NOMO-1 treated with dmso at 0.1 percent for 144 hours (cell line): ENCODE measurements at regions not wholly inside any gene's neighbourhood (a gene's known extent, or its start where the extent isn't known, plus 50 kb on each side); places are given as distances from the start of the nearest gene placed in this dataset.

Experiments used
- DNase-seq: peaks from one replicate; lab custom pipeline; 2025; ENCODE audit not compliant: unreplicated experiment; lab: John Stamatoyannopoulos, UW

- DNase-seq, result no peak
Measured at GRCh38 chr19:29421196-29421545, 104.6 kb upstream of the VSTM2B start.

- no peak for DNase-seq
Measured at GRCh38 chr19:29422047-29422446, 103.7 kb upstream of the VSTM2B start.

GRCh38 chr19:29422486-29423085, 103.2 kb upstream of the VSTM2B start:
- DNase-seq, result no peak

GRCh38 chr19:29428071-29428470, 97.7 kb upstream of the VSTM2B start:
- no peak for DNase-seq

- DNase-seq, result no peak
Measured at GRCh38 chr19:29429021-29429420, 96.8 kb upstream of the VSTM2B start.

- DNase-seq, result no peak
Measured at GRCh38 chr19:29429581-29429980, 96.2 kb upstream of the VSTM2B start.

GRCh38 chr19:29431332-29431731, 94.5 kb upstream of the VSTM2B start:
- no peak for DNase-seq

- no peak for DNase-seq
Measured at GRCh38 chr19:29432677-29433076, 93.1 kb upstream of the VSTM2B start.

- DNase-seq, result no peak
Measured at GRCh38 chr19:29436591-29437103, 89.1 kb upstream of the VSTM2B start.

GRCh38 chr19:29439021-29439420, 86.8 kb upstream of the VSTM2B start:
- no peak for DNase-seq

- DNase-seq, result no peak
Measured at GRCh38 chr19:29439688-29440550, 85.9 kb upstream of the VSTM2B start.

GRCh38 chr19:29442094-29442493, 83.7 kb upstream of the VSTM2B start:
- no peak for DNase-seq

GRCh38 chr19:29442910-29443309, 82.9 kb upstream of the VSTM2B start:
- no peak for DNase-seq

- no peak for DNase-seq
Measured at GRCh38 chr19:29445246-29445645, 80.5 kb upstream of the VSTM2B start.

GRCh38 chr19:29446361-29446760, 79.4 kb upstream of the VSTM2B start:
- DNase-seq, result no peak

- DNase-seq, result no peak
Measured at GRCh38 chr19:29448046-29448445, 77.7 kb upstream of the VSTM2B start.

- DNase-seq, result no peak
Measured at GRCh38 chr19:29449371-29449770, 76.4 kb upstream of the VSTM2B start.

- no peak for DNase-seq
Measured at GRCh38 chr19:29450306-29450705, 75.5 kb upstream of the VSTM2B start.

GRCh38 chr19:29450812-29451211, 75.0 kb upstream of the VSTM2B start:
- DNase-seq, result no peak

GRCh38 chr19:29454109-29454508, 71.7 kb upstream of the VSTM2B start:
- DNase-seq, result no peak

GRCh38 chr19:29457413-29457812, 68.4 kb upstream of the VSTM2B start:
- no peak for DNase-seq

- no peak for DNase-seq
Measured at GRCh38 chr19:29467824-29468401, 57.9 kb upstream of the VSTM2B start.
